ENCODE measurements at regions not wholly inside any gene's neighbourhood (a gene's known extent, or its start where the extent isn't known, plus 50 kb on each side); places are given as distances from the start of the nearest gene placed in this dataset.

DNA sequence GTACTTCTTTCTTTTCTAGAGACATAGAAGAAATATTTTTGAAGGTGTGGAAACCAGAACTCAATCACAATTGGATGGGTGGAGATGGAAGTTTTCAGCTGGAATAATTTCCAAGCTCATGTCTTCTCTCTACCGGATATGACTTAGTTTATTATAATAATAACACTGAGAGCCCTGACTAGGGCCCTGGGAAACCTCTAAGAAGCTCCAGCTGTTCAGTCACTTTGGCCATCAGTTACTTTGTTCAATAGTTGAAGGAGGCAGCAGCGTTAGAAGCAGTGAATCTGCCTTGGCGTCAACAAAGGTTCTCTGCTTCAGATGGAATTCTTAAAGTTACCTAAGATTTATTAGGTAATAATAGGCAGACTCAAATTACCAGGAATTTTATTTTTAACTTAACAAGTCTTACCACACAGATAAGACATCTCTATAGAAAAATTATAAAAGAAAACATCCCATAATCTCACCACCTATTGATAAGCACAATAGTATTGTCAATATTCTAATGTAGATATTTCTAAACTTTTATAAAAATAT lies 293.8 kb upstream of the CHAC2 start:
- DNase-seq: no peak
- Histone ChIP-seq H2AFZ (no peak overlapping the region), H3K4me1 (replicated peaks; ENCODE audit: insufficient read depth) (peaks cover 43% of the 10 kb centered on the region), H3K9me2 (ENCODE audit: insufficient read depth) (no peaks in the 10 kb centered on the region), H3K36me3 (ENCODE audit: low read depth) (no peaks in the 10 kb centered on the region), H3K4me3 (no peak overlapping the region), H3K4me2 (no peak overlapping the region), H3K9me3 (ENCODE audit: insufficient read depth, low read depth) (no peaks in the 10 kb centered on the region; the same call in 1 of the 2 replicates), H3K79me2 (ENCODE audit: low read depth) (no peaks in the 10 kb centered on the region), H4K20me1 (ENCODE audit: insufficient read depth) (no peaks in the 10 kb centered on the region), H3F3A (ENCODE audit: insufficient read depth, low read depth) (peaks cover 36% of the 10 kb centered on the region), H3K27ac (no peak overlapping the region), H3K27me3 (ENCODE audit: insufficient read depth, low read depth) (no peaks in the 10 kb centered on the region)
- no TSS peak for BruUV-seq (replicated peaks)
- CTCF ChIA-PET: no interaction called here
- TF ChIP-seq CTCF (conservative IDR thresholded peaks at IDR 0.05): no peak
- no peak for TF ChIP-seq EZH2 (IDR thresholded peaks at IDR 0.05; ENCODE audit: low read depth)
- POLR2A ChIA-PET (ENCODE audit: unreplicated experiment): no interaction called here
- intact Hi-C loops (cut with micrococcal nuclease; ENCODE audit: unreplicated experiment): loop anchor here (10.0 kb wide), 1 partner anchor 269 kb away; no protein-coding TSS in a partner anchor

DNA sequence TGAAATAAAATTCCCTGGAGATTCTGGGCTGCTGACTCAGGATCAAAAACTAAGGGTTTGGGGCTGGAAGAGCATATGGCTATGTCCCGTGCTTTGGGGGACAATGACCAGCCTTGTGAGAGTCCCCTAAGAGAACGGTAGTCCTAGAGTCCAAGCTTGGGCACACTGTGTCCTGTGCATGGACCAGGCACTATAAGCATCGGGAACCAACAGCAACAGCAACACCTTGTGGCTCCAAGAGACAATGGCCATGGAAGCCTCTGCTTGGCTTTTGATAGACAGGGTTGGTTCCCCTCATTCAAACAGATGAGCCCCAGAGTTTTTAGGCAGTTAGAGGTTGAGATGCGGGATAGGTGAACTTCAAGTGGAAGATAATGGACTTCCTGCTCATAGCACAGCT lies 294.4 kb upstream of the CHAC2 start:
- Histone ChIP-seq H3K9me2 (ENCODE audit: insufficient read depth) (no peaks in the 10 kb centered on the region), H3K4me2 (no peak overlapping the region), H3K27me3 (ENCODE audit: insufficient read depth, low read depth) (no peaks in the 10 kb centered on the region), H3K79me2 (ENCODE audit: low read depth) (no peaks in the 10 kb centered on the region), H2AFZ (no peak overlapping the region), H3K27ac (no peak overlapping the region), H3F3A (ENCODE audit: insufficient read depth, low read depth) (peaks cover 36% of the 10 kb centered on the region), H3K9me3 (ENCODE audit: insufficient read depth, low read depth) (no peaks in the 10 kb centered on the region; the same call in 1 of the 2 replicates), H3K36me3 (ENCODE audit: low read depth) (no peaks in the 10 kb centered on the region), H3K4me3 (no peak overlapping the region), H4K20me1 (ENCODE audit: insufficient read depth) (no peaks in the 10 kb centered on the region), H3K4me1 (replicated peaks; ENCODE audit: insufficient read depth) (peaks cover 43% of the 10 kb centered on the region)
- DNase-seq: no peak
- intact Hi-C loops (cut with micrococcal nuclease; ENCODE audit: unreplicated experiment): loop anchor here (10.0 kb wide), 1 partner anchor 268 kb away; no protein-coding TSS in a partner anchor
- TF ChIP-seq CTCF (conservative IDR thresholded peaks at IDR 0.05) (0 out of 2 replicates have a peak, but pooled peaks have one; percentile 22), EZH2 (IDR thresholded peaks at IDR 0.05; ENCODE audit: low read depth) (no peak)
- CTCF ChIA-PET: no interaction called here
- BruUV-seq (replicated peaks): no TSS peak
- POLR2A ChIA-PET (ENCODE audit: unreplicated experiment): no interaction called here

DNA sequence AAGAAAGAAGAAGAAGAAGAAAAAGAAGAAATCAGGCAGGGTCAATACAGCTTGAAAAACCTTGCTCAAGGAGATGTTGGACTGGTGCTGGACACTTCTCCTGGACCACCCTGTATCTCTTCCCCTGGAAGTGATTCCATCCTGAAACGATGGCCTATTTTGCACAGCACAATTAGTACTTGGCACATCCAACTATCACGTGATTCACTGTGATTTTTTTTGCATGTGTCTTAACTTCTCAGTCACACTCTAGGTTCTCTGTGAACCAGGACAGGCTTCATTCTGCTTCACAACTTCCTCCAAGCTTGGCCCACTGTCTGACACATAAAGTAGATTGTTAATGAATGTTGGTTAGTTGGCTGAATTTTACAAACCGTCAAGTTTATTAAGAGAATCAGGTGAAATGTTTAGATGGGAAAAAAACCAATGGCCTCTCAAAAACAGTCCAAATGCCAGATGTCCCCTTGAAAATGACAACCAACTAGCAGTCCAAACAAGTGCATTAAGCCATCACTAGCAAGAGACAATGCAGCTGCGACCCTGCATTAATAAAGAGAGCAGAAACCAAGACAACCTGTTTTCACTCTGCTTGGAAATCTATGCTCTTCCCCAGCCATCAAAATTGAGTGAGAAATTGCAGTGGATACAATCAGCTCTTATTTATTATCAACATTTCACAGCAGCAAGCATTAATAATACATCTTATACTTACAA lies 300.0 kb upstream of the CHAC2 start:
- Histone ChIP-seq H3K36me3 (ENCODE audit: low read depth) (no peaks in the 10 kb centered on the region), H3K4me2 (no peak overlapping the region), H3K9me3 (ENCODE audit: insufficient read depth, low read depth) (no peaks in the 10 kb centered on the region; the same call in 1 of the 2 replicates), H4K20me1 (ENCODE audit: insufficient read depth) (no peaks in the 10 kb centered on the region), H3F3A (ENCODE audit: insufficient read depth, low read depth) (no peaks in the 10 kb centered on the region), H3K4me3 (no peak overlapping the region), H3K9me2 (ENCODE audit: insufficient read depth) (0 out of 2 replicates have a peak, but pooled peaks cover 3% of the 10 kb centered on the region), H3K27ac (no peak overlapping the region), H2AFZ (no peak overlapping the region), H3K4me1 (replicated peaks; ENCODE audit: insufficient read depth) (no peaks in the 10 kb centered on the region), H3K27me3 (ENCODE audit: insufficient read depth, low read depth) (no peaks in the 10 kb centered on the region), H3K79me2 (ENCODE audit: low read depth) (no peaks in the 10 kb centered on the region)
- POLR2A ChIA-PET (ENCODE audit: unreplicated experiment): no interaction called here
- no TSS peak for BruUV-seq (replicated peaks)
- DNase-seq: no peak
- no peak for TF ChIP-seq EZH2 (IDR thresholded peaks at IDR 0.05; ENCODE audit: low read depth)
- TF ChIP-seq CTCF (conservative IDR thresholded peaks at IDR 0.05): no peak
- CTCF ChIA-PET: no interaction called here
- intact Hi-C loops (cut with micrococcal nuclease; ENCODE audit: unreplicated experiment): no loop called here

All from PC-9 (cell line).